ENCODE measurements at regions not wholly inside any gene's neighbourhood (a gene's known extent, or its start where the extent isn't known, plus 50 kb on each side); places are given as distances from the start of the nearest gene placed in this dataset.

DNA sequence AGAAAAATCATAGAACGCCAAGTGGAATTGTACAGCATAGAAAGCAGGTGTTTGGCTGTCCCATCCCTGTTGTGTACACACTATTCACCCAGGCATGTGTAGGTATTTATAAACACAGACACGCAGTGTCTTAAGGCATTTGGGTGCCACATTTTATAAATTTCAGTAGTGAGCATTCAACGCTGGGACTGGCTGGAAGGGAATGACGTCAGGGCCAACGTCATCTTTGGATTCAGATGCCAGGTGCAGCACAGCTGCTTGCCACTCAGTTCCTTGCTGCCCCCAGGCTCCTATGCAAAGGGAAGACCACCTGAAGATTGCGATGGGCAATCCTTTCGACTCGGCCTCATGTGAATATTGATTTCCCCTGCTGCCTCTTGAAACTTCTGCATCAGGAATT is 461.7 kb upstream of the SOX11 start:
- no peaks in the 10 kb centered on the region for H3K36me3 ChIP-seq (ENCODE audit: control insufficient read depth in 2 of 2, insufficient read depth in 1 of 2, low read length in 2 of 2)
- CTCF ChIA-PET: interaction anchor here (0.7 kb wide), 1 partner anchor 26 kb away, joined by 3 read pairs; no protein-coding TSS in a partner anchor
- H3K4me3 ChIP-seq (ENCODE audit: low read depth, low read length): no peak overlapping the region
- no peaks in the 10 kb centered on the region for H3K9me3 ChIP-seq (ENCODE audit: control insufficient read depth, insufficient read depth, low read depth, low read length)
- no peaks in the 10 kb centered on the region for H3K4me1 ChIP-seq (ENCODE audit: control insufficient read depth, insufficient read depth, low read length)
- H3K27ac ChIP-seq (ENCODE audit: extremely low read depth, low read depth, low read length): no peak overlapping the region
- TF ChIP-seq, protein P1, sequence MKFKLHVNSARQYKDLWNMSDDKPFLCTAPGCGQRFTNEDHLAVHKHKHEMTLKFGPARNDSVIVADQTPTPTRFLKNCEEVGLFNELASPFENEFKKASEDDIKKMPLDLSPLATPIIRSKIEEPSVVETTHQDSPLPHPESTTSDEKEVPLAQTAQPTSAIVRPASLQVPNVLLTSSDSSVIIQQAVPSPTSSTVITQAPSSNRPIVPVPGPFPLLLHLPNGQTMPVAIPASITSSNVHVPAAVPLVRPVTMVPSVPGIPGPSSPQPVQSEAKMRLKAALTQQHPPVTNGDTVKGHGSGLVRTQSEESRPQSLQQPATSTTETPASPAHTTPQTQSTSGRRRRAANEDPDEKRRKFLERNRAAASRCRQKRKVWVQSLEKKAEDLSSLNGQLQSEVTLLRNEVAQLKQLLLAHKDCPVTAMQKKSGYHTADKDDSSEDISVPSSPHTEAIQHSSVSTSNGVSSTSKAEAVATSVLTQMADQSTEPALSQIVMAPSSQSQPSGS (tag by site-specific recombination; IDR thresholded peaks at IDR 0.05; ENCODE audit: low read depth): no peak
- TF ChIP-seq, protein P2, sequence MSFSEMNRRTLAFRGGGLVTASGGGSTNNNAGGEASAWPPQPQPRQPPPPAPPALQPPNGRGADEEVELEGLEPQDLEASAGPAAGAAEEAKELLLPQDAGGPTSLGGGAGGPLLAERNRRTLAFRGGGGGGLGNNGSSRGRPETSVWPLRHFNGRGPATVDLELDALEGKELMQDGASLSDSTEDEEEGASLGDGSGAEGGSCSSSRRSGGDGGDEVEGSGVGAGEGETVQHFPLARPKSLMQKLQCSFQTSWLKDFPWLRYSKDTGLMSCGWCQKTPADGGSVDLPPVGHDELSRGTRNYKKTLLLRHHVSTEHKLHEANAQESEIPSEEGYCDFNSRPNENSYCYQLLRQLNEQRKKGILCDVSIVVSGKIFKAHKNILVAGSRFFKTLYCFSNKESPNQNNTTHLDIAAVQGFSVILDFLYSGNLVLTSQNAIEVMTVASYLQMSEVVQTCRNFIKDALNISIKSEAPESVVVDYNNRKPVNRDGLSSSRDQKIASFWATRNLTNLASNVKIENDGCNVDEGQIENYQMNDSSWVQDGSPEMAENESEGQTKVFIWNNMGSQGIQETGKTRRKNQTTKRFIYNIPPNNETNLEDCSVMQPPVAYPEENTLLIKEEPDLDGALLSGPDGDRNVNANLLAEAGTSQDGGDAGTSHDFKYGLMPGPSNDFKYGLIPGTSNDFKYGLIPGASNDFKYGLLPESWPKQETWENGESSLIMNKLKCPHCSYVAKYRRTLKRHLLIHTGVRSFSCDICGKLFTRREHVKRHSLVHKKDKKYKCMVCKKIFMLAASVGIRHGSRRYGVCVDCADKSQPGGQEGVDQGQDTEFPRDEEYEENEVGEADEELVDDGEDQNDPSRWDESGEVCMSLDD (tag by site-specific recombination; IDR thresholded peaks at IDR 0.05): no peak
- TF ChIP-seq ZFP37 (tag by site-specific recombination; IDR thresholded peaks at IDR 0.05) (no peak), ZNF621 (tag by site-specific recombination; IDR thresholded peaks at IDR 0.05) (no peak), ZNF768 (tag by site-specific recombination; IDR thresholded peaks at IDR 0.05) (no peak), ZNF610 (tag by site-specific recombination; IDR thresholded peaks at IDR 0.05; ENCODE audit: borderline replicate concordance) (no peak), ZNF169 (tag by site-specific recombination; IDR thresholded peaks at IDR 0.05) (no peak), SP3 (tag by site-specific recombination; IDR thresholded peaks at IDR 0.05) (no peak), KLF16 (tag by site-specific recombination; IDR thresholded peaks at IDR 0.05) (no peak)
- POLR2A ChIA-PET: no interaction called here

DNA sequence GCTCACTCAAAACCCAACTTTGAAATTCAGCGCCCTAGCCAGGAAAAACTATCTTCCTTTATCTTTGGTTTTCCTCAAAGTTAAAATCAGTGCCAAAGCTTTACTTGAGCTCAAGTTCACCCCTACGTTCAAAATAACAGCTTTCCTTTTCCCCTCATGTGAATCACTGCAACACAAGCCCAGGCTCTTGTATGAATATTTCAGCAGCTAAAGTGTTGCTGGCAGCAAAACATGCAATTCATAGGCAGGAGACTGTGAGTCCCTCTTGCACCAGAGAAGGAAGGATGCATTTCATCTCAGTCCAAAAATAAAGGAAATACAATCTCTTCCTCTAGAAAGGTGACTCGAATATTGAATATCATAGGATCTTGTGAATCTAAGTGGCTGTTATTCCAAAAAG is 461.3 kb upstream of the SOX11 start:
- ChIA-PET CTCF (interaction anchor here (0.7 kb wide), 1 partner anchor 26 kb away, joined by 3 read pairs; no protein-coding TSS in a partner anchor), POLR2A (no interaction called here)
- Histone ChIP-seq H3K4me3 (ENCODE audit: low read depth, low read length) (no peak overlapping the region), H3K4me1 (ENCODE audit: control insufficient read depth, insufficient read depth, low read length) (no peaks in the 10 kb centered on the region), H3K36me3 (ENCODE audit: control insufficient read depth in 2 of 2, insufficient read depth in 1 of 2, low read length in 2 of 2) (no peaks in the 10 kb centered on the region), H3K9me3 (ENCODE audit: control insufficient read depth, insufficient read depth, low read depth, low read length) (no peaks in the 10 kb centered on the region), H3K27ac (ENCODE audit: extremely low read depth, low read depth, low read length) (no peak overlapping the region)
- TF ChIP-seq, protein P3, sequence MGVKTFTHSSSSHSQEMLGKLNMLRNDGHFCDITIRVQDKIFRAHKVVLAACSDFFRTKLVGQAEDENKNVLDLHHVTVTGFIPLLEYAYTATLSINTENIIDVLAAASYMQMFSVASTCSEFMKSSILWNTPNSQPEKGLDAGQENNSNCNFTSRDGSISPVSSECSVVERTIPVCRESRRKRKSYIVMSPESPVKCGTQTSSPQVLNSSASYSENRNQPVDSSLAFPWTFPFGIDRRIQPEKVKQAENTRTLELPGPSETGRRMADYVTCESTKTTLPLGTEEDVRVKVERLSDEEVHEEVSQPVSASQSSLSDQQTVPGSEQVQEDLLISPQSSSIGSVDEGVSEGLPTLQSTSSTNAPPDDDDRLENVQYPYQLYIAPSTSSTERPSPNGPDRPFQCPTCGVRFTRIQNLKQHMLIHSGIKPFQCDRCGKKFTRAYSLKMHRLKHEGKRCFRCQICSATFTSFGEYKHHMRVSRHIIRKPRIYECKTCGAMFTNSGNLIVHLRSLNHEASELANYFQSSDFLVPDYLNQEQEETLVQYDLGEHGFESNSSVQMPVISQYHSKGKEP (tag by site-specific recombination; IDR thresholded peaks at IDR 0.05): no peak
- TF ChIP-seq ZNF626 (tag by site-specific recombination; IDR thresholded peaks at IDR 0.05) (no peak), GLIS2 (tag by site-specific recombination; IDR thresholded peaks at IDR 0.05) (no peak), FEZF1 (tag by site-specific recombination; IDR thresholded peaks at IDR 0.05) (no peak), YY2 (tag by site-specific recombination; IDR thresholded peaks at IDR 0.05) (no peak), ZBTB17 (tag by site-specific recombination; IDR thresholded peaks at IDR 0.05) (no peak)
- TF ChIP-seq, protein P4, sequence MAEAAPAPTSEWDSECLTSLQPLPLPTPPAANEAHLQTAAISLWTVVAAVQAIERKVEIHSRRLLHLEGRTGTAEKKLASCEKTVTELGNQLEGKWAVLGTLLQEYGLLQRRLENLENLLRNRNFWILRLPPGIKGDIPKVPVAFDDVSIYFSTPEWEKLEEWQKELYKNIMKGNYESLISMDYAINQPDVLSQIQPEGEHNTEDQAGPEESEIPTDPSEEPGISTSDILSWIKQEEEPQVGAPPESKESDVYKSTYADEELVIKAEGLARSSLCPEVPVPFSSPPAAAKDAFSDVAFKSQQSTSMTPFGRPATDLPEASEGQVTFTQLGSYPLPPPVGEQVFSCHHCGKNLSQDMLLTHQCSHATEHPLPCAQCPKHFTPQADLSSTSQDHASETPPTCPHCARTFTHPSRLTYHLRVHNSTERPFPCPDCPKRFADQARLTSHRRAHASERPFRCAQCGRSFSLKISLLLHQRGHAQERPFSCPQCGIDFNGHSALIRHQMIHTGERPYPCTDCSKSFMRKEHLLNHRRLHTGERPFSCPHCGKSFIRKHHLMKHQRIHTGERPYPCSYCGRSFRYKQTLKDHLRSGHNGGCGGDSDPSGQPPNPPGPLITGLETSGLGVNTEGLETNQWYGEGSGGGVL (tag by site-specific recombination; IDR thresholded peaks at IDR 0.05): no peak
